PC-3 (cell line): ENCODE measurements at regions not wholly inside any gene's neighbourhood (a gene's known extent, or its start where the extent isn't known, plus 50 kb on each side); places are given as distances from the start of the nearest gene placed in this dataset.
"Not testable (repeated sequence)": the region's sequence is repeated elsewhere in the genome, so short reads cannot be mapped to it uniquely, and the experiment has no call there.

Source experiments
- EZH2phosphoT487 ChIP-seq: fragments of 300-600 bp; sonication (generic); IDR thresholded peaks from 2 replicates; pipeline ENCODE4 v1.6.1; 2018; ENCODE audit warnings: mild to moderate bottlenecking, antibody characterized with exemption, low read length, borderline replicate concordance
- TF ChIP-seq, protein P1 (sequence below): fragments of 300-600 bp; sonication (generic); conservative IDR thresholded peaks from 2 replicates; pipeline ENCODE4 v1.5.1; 2017; ENCODE audit warnings: antibody characterized with exemption, low read depth, mild to moderate bottlenecking, low read length

DNA sequence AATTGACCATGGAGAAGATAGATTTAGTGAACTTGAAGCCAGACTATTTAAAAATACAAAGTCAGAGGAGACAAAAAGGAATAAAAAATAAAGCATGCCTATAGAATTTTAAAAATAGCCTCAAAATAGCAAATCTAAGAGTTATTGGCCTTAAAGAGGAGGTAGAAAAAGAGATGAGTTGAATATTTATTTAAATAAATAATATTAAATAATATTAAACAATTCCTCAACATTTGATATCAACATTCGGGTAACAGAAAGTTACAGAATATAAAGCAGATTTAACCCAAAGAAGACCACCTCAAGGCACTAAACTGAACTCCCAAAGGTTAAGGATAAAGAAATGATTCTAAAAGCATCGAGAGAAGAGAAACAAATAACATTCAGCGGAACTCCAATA, 1627.4 kb downstream of the SPATA31A7 start:
- TF ChIP-seq EZH2phosphoT487, result not testable (repeated sequence)
- TF ChIP-seq, protein P1, sequence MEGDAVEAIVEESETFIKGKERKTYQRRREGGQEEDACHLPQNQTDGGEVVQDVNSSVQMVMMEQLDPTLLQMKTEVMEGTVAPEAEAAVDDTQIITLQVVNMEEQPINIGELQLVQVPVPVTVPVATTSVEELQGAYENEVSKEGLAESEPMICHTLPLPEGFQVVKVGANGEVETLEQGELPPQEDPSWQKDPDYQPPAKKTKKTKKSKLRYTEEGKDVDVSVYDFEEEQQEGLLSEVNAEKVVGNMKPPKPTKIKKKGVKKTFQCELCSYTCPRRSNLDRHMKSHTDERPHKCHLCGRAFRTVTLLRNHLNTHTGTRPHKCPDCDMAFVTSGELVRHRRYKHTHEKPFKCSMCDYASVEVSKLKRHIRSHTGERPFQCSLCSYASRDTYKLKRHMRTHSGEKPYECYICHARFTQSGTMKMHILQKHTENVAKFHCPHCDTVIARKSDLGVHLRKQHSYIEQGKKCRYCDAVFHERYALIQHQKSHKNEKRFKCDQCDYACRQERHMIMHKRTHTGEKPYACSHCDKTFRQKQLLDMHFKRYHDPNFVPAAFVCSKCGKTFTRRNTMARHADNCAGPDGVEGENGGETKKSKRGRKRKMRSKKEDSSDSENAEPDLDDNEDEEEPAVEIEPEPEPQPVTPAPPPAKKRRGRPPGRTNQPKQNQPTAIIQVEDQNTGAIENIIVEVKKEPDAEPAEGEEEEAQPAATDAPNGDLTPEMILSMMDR, result not testable (repeated sequence)
